Nephron progenitor cell (in vitro differentiated cells): ENCODE measurements at regions not wholly inside any gene's neighbourhood (a gene's known extent, or its start where the extent isn't known, plus 50 kb on each side); places are given as distances from the start of the nearest gene placed in this dataset.

Experiments
- DNase-seq: peaks from one replicate; pipeline ENCODE4 v3.0.0; 2021
- H3K27ac Mint-ChIP-seq: 2 replicates; pipeline ENCODE4 v1.8.0; 2021; ENCODE audit warnings: mild to moderate bottlenecking, moderate library complexity, mixed read lengths
- H3K27me3 Mint-ChIP-seq: 2 replicates; pipeline ENCODE4 v1.8.0; 2021; ENCODE audit warnings: mild to moderate bottlenecking, low read depth, mixed read lengths; ENCODE audit not compliant: poor library complexity
- H3K36me3 Mint-ChIP-seq: 2 replicates; pipeline ENCODE4 v1.8.0; 2021; ENCODE audit warnings: low read depth, mixed read lengths
- H3K4me1 Mint-ChIP-seq: 2 replicates; pipeline ENCODE4 v1.8.0; 2021; ENCODE audit warnings: mixed read lengths
- H3K4me3 Mint-ChIP-seq: 2 replicates; pipeline ENCODE4 v1.8.0; 2021; ENCODE audit warnings: mild to moderate bottlenecking, moderate library complexity, mixed read lengths
- H3K9me3 Mint-ChIP-seq: 2 replicates; pipeline ENCODE4 v1.8.0; 2021; ENCODE audit warnings: mild to moderate bottlenecking, moderate library complexity, mixed read lengths
- TF ChIP-seq, protein P1 (sequence below): fragments of 200-600 bp; sonication (generic); IDR thresholded peaks from 2 replicates; pipeline ENCODE4 v1.5.0; 2021; ENCODE audit warnings: antibody characterized with exemption

DNA sequence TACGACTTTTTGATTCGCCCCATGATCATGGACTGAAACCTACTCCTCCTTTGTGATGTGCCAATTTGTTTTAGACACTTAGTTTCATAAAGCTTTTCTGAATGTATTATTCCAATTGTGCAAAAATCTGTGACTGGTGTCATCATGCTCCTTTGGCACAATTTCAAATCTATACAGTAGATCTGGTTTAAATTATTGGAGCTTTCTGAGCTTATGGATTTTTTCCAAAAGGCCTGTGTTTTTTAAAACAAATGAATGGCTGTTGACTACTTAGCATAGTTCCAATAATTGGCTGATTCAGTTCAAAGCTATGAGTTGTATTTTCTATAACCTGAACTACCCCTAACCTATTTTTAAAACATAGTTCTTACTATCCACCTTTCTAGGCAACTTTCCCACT, 282.7 kb downstream of the CNTN3 start:
- Mint-ChIP-seq H3K36me3 (no peaks in the 10 kb centered on the region), H3K27me3 (peaks cover 3% of the 10 kb centered on the region), H3K4me1 (no peaks in the 10 kb centered on the region), H3K27ac (no peak overlapping the region), H3K9me3 (no peaks in the 10 kb centered on the region), H3K4me3 (no peak overlapping the region)
- TF ChIP-seq, protein P1, sequence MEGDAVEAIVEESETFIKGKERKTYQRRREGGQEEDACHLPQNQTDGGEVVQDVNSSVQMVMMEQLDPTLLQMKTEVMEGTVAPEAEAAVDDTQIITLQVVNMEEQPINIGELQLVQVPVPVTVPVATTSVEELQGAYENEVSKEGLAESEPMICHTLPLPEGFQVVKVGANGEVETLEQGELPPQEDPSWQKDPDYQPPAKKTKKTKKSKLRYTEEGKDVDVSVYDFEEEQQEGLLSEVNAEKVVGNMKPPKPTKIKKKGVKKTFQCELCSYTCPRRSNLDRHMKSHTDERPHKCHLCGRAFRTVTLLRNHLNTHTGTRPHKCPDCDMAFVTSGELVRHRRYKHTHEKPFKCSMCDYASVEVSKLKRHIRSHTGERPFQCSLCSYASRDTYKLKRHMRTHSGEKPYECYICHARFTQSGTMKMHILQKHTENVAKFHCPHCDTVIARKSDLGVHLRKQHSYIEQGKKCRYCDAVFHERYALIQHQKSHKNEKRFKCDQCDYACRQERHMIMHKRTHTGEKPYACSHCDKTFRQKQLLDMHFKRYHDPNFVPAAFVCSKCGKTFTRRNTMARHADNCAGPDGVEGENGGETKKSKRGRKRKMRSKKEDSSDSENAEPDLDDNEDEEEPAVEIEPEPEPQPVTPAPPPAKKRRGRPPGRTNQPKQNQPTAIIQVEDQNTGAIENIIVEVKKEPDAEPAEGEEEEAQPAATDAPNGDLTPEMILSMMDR = no peak
- no peak for DNase-seq

- Mint-ChIP-seq H3K9me3 (no peaks in the 10 kb centered on the region), H3K27me3 (no peaks in the 10 kb centered on the region), H3K4me3 (no peak overlapping the region), H3K4me1 (no peaks in the 10 kb centered on the region), H3K27ac (no peak overlapping the region), H3K36me3 (no peaks in the 10 kb centered on the region)
- TF ChIP-seq, protein P1 = no peak
- DNase-seq = no peak
These were observed 285.4 kb downstream of the CNTN3 start for GRCh38 chr3:74329096-74329495.

GRCh38 chr3:74328435-74328834, 286.0 kb downstream of the CNTN3 start:
- TF ChIP-seq, protein P1 = no peak
- Mint-ChIP-seq H3K4me3 (no peak overlapping the region), H3K4me1 (no peaks in the 10 kb centered on the region), H3K27ac (no peak overlapping the region), H3K27me3 (no peaks in the 10 kb centered on the region), H3K36me3 (no peaks in the 10 kb centered on the region), H3K9me3 (no peaks in the 10 kb centered on the region)
- no peak for DNase-seq

GRCh38 chr3:74315291-74315690, 299.2 kb downstream of the CNTN3 start:
- Mint-ChIP-seq H3K36me3 (no peaks in the 10 kb centered on the region), H3K9me3 (peaks cover 31% of the 10 kb centered on the region), H3K27me3 (peaks cover 7% of the 10 kb centered on the region), H3K4me3 (no peak overlapping the region), H3K27ac (no peak overlapping the region), H3K4me1 (no peaks in the 10 kb centered on the region)
- DNase-seq = no peak
- TF ChIP-seq, protein P1 = no peak

DNA sequence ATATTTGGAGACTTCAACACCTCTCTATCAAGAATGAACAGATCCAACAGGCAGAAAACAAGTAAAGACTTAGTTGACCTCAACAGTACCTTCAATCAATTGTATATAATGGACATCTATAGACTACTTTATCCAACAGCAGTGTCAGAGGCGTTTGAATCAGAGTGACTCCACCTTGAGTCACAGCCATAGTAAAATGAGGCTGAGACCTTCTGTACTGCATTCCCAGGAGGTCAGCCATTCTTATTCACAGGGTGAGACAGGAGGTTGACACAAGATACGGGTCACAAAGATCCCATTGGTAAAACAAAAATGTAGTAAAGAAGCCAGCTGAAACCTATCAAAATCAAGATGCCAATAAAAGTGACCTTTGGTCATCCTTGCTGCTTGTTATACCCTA, 299.8 kb downstream of the CNTN3 start:
- TF ChIP-seq, protein P1 = no peak
- DNase-seq = no peak
- H3K4me3 Mint-ChIP-seq = no peak overlapping the region
- no peak overlapping the region for H3K27ac Mint-ChIP-seq
- H3K36me3 Mint-ChIP-seq = no peaks in the 10 kb centered on the region
- peaks cover 7% of the 10 kb centered on the region for H3K27me3 Mint-ChIP-seq
- no peaks in the 10 kb centered on the region for H3K4me1 Mint-ChIP-seq
- peaks cover 29% of the 10 kb centered on the region for H3K9me3 Mint-ChIP-seq

DNA sequence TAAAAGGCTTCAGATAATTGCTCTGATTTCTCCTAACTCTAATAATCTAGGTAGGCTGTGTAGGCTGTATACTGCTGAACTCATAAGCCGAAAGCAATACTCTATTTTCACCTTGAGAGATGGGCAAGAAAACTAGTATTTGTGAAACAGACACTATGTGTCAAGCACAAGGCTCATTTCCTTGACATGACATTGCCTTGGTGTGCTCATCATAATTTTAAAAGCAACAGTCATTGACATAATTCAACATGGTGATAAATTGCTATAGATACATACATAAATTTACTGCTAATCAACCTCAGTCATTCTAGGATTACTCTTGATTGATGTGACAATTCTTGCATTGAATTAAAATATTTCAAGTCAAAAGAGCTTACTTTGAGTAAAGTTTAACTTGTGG, 304.7 kb downstream of the CNTN3 start:
- TF ChIP-seq, protein P1 = no peak
- Mint-ChIP-seq H3K27ac (no peak overlapping the region), H3K4me3 (no peak overlapping the region), H3K9me3 (no peaks in the 10 kb centered on the region), H3K4me1 (no peaks in the 10 kb centered on the region), H3K27me3 (peaks cover 3% of the 10 kb centered on the region), H3K36me3 (no peaks in the 10 kb centered on the region)
- DNase-seq = no peak
